Keratinocyte (primary cell): ENCODE measurements at regions not wholly inside any gene's neighbourhood (a gene's known extent, or its start where the extent isn't known, plus 50 kb on each side); places are given as distances from the start of the nearest gene placed in this dataset.

Experiments used
- DNase-seq: peaks from one replicate; pipeline ENCODE4 v3.0.0-alpha.2; 2011; ENCODE audit warnings: low read depth, missing footprints, low spot score
- FAIRE-seq: peaks from 2 replicates; lab custom pipeline; 2011; peaks lifted over from hg19 to GRCh38; lab: Jason Lieb, UNC
- H2AFZ ChIP-seq: 2 replicates; pipeline ENCODE4 v1.6.0; 2012; ENCODE audit warnings: low read length, control low read depth, inconsistent platforms; ENCODE audit not compliant: control insufficient read depth
- H3K27ac ChIP-seq: 2 replicates; pipeline ENCODE4 v1.5.1; 2011; ENCODE audit warnings: low read length; ENCODE audit not compliant: control insufficient read depth, insufficient read depth
- H3K27me3 ChIP-seq: 3 replicates; pipeline ENCODE4 v1.6.0; 2011; ENCODE audit warnings: low read length; ENCODE audit not compliant: control insufficient read depth, insufficient read depth; ENCODE audit errors: extremely low read depth
- H3K36me3 ChIP-seq, 2 experiments: 2 replicates in 1 of 2; 3 replicates in 1 of 2; pipeline ENCODE4 v1.5.1; 2011; ENCODE audit warnings: low read length in 2 of 2, mild to moderate bottlenecking in 1 of 2; ENCODE audit not compliant: control insufficient read depth in 2 of 2, insufficient read depth in 2 of 2; ENCODE audit errors: extremely low read depth in 1 of 2
- H3K4me1 ChIP-seq: 3 replicates; pipeline ENCODE4 v1.5.1; 2011; ENCODE audit warnings: low read length; ENCODE audit not compliant: control insufficient read depth, insufficient read depth; ENCODE audit errors: extremely low read depth
- H3K4me2 ChIP-seq: 3 replicates; pipeline ENCODE4 v1.6.0; 2011; ENCODE audit warnings: low read depth, low read length; ENCODE audit not compliant: control insufficient read depth, insufficient read depth; ENCODE audit errors: extremely low read depth
- H3K4me3 ChIP-seq, 3 experiments: fragments of 200-600 bp in 1 of 3; sonication (generic) in 1 of 3; 2 replicates in 2 of 3; 3 replicates in 1 of 3; pipeline ENCODE4 v1.5.1; 2011 to 2016; ENCODE audit warnings: low read length in 3 of 3, mild to moderate bottlenecking in 3 of 3, control low read depth in 2 of 3, inconsistent platforms in 1 of 3, low read depth in 1 of 3, mixed read lengths in 1 of 3, mixed run types in 1 of 3, moderate library complexity in 1 of 3; ENCODE audit not compliant: control insufficient read depth in 2 of 3, insufficient read depth in 2 of 3; ENCODE audit errors: extremely low read depth in 1 of 3
- H3K79me2 ChIP-seq: 2 replicates; pipeline ENCODE4 v1.6.0; 2012; ENCODE audit warnings: low read length; ENCODE audit not compliant: control insufficient read depth, insufficient read depth
- H3K9ac ChIP-seq: 3 replicates; pipeline ENCODE4 v1.6.0; 2011; ENCODE audit warnings: low read length; ENCODE audit not compliant: control insufficient read depth, insufficient read depth; ENCODE audit errors: extremely low read depth
- H3K9me1 ChIP-seq: 3 replicates; pipeline ENCODE4 v1.6.0; 2011; ENCODE audit warnings: low read length; ENCODE audit not compliant: control insufficient read depth, insufficient read depth; ENCODE audit errors: extremely low read depth
- H3K9me3 ChIP-seq: 2 replicates; pipeline ENCODE4 v1.5.1; 2012; ENCODE audit warnings: low read depth, low read length; ENCODE audit not compliant: control insufficient read depth
- H4K20me1 ChIP-seq: 3 replicates; pipeline ENCODE4 v1.6.0; 2011; ENCODE audit warnings: low read length; ENCODE audit not compliant: control insufficient read depth, insufficient read depth; ENCODE audit errors: extremely low read depth
- EZH2 ChIP-seq: IDR thresholded peaks from one replicate; pipeline ENCODE4 v1.6.1; 2012; ENCODE audit warnings: inconsistent platforms, mild to moderate bottlenecking, low read length, moderate library complexity
- dilution Hi-C: fragments of 300-500 bp; cut with MboI; formaldehyde crosslinking; loops from one replicate; pipeline ENCODE4 v1.7.0; 2020; ENCODE audit warnings: low sequenced_read_pairs; ENCODE audit not compliant: extremely low pct_ligation_motif_present
- TF ChIP-seq, protein P1 (sequence below), 3 experiments: IDR thresholded peaks in 1 of 3; conservative IDR thresholded peaks in 1 of 3; optimal IDR thresholded peaks in 1 of 3; 2 replicates in 2 of 3; 3 replicates in 1 of 3; pipeline versions ENCODE3 to v1.5.1; 2011; ENCODE audit warnings: low read length in 3 of 3, mild to moderate bottlenecking in 3 of 3, moderate library complexity in 2 of 3, control low read depth in 1 of 3, inconsistent platforms in 1 of 3; ENCODE audit not compliant: insufficient read depth in 2 of 3; ENCODE audit errors: extremely low read depth in 1 of 3

GRCh38 chr18:37847544-37847943, 281.9 kb upstream of the CELF4 start:
- no peak for DNase-seq
- Histone ChIP-seq H2AFZ (no peak overlapping the region), H3K4me1 (no peaks in the 10 kb centered on the region), H3K4me2 (no peak overlapping the region), H3K79me2 (no peaks in the 10 kb centered on the region), H3K27me3 (no peaks in the 10 kb centered on the region), H3K27ac (no peak overlapping the region), H3K4me3 (no peak overlapping the region), H4K20me1 (no peaks in the 10 kb centered on the region), H3K9me1 (no peaks in the 10 kb centered on the region), H3K9me3 (no peaks in the 10 kb centered on the region), H3K9ac (no peak overlapping the region), H3K36me3 (no peaks in the 10 kb centered on the region)
- dilution Hi-C loops, result no loop called here
- FAIRE-seq, result no peak
- TF ChIP-seq, protein P1, sequence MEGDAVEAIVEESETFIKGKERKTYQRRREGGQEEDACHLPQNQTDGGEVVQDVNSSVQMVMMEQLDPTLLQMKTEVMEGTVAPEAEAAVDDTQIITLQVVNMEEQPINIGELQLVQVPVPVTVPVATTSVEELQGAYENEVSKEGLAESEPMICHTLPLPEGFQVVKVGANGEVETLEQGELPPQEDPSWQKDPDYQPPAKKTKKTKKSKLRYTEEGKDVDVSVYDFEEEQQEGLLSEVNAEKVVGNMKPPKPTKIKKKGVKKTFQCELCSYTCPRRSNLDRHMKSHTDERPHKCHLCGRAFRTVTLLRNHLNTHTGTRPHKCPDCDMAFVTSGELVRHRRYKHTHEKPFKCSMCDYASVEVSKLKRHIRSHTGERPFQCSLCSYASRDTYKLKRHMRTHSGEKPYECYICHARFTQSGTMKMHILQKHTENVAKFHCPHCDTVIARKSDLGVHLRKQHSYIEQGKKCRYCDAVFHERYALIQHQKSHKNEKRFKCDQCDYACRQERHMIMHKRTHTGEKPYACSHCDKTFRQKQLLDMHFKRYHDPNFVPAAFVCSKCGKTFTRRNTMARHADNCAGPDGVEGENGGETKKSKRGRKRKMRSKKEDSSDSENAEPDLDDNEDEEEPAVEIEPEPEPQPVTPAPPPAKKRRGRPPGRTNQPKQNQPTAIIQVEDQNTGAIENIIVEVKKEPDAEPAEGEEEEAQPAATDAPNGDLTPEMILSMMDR (optimal IDR thresholded peaks at IDR 0.05 in 1 of 3, IDR thresholded peaks at IDR 0.05 in 1 of 3, conservative IDR thresholded peaks at IDR 0.05 in 1 of 3; ENCODE audit: extremely low read depth in 1 of 3, insufficient read depth in 2 of 3, low read length in 3 of 3), result no peak
- TF ChIP-seq EZH2, result no peak

- H3K4me2 ChIP-seq, result no peak overlapping the region
- no peaks in the 10 kb centered on the region for H3K27me3 ChIP-seq
- no peaks in the 10 kb centered on the region for H3K79me2 ChIP-seq
- H3K4me3 ChIP-seq, result no peak overlapping the region
- no peaks in the 10 kb centered on the region for H3K4me1 ChIP-seq
- no peaks in the 10 kb centered on the region for H4K20me1 ChIP-seq
- FAIRE-seq, result no peak
- no peak for DNase-seq
- dilution Hi-C loops, result no loop called here
- H3K9me1 ChIP-seq, result no peaks in the 10 kb centered on the region
- no peak overlapping the region for H3K27ac ChIP-seq
- no peaks in the 10 kb centered on the region for H3K9me3 ChIP-seq
- no peak for TF ChIP-seq EZH2
- TF ChIP-seq, protein P1 (optimal IDR thresholded peaks at IDR 0.05 in 1 of 3, IDR thresholded peaks at IDR 0.05 in 1 of 3, conservative IDR thresholded peaks at IDR 0.05 in 1 of 3; ENCODE audit: extremely low read depth in 1 of 3, insufficient read depth in 2 of 3, low read length in 3 of 3), result no peak
- H2AFZ ChIP-seq, result no peak overlapping the region
- no peaks in the 10 kb centered on the region for H3K36me3 ChIP-seq
- no peak overlapping the region for H3K9ac ChIP-seq
Measured at GRCh38 chr18:37846996-37847395, 281.4 kb upstream of the CELF4 start.
